Dedifferentiated amniotic fluid mesenchymal stem cell (primary cell): ENCODE measurements at regions not wholly inside any gene's neighbourhood (a gene's known extent, or its start where the extent isn't known, plus 50 kb on each side); places are given as distances from the start of the nearest gene placed in this dataset.
A peak's percentile ranks its signal among the peaks of the same experiment; 100 is the strongest.

Experiments used
- DNase-seq: peaks from one replicate; pipeline ENCODE4 v3.0.0-alpha.2; 2016; ENCODE audit errors: extremely low spot score

DNA sequence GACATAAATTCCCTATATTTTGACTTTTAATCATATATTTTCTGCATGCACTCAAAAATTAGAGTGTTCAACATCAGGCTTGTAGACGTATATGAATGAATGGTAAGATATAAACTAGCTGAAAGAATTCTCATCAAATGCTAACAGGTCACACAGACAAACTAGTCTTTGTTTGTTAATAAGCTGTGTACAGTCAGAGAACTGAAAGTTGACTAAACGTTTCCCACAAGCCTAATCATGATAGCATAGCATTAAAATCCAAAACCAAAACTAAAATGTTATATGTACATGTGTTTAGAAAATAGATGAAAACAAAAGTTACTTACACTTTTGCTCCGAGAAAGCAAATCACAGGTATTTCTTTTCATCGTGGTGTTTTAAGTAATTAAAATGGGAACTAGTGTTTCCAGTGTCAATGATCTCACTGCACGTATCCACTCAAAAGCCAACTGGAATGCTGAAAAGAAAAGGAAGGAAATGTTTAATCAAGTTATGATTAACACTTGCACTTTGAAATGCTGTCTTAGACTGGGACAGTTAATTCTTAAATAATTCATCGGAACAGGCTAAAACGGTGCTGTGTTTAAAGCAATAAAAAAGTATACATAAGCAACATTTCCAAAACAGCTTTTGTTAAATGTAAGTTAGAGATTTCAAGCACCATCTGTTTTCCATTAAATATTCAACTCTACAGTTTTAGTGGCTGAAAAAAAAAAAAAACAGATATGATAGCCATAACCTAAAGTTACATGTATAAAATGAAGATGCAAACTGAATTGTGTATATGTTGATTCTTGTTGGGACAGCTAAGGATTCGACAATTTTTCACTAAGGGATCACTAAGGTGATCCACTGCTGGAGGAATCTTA is 291.9 kb upstream of the PDE4D start:
- no peak for DNase-seq

DNA sequence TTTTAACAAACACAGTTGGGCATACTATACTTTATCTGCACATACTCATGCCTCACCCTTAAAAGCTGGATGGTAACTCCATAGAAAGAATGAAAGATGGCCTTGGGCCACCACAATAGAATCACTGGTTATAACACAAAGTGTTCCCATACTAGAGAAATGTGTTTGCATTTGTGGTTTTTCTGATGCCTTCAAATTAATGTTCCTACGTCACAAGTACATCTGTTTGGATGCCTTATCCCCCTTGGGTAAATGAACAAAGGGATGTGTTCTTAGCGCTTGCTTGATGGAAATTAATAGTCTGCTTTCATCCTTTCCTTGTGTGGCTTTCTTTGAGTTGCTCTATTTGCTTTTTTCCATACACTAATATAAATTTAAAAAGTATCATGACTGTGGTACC is 291.1 kb upstream of the PDE4D start:
- no peak for DNase-seq

DNA sequence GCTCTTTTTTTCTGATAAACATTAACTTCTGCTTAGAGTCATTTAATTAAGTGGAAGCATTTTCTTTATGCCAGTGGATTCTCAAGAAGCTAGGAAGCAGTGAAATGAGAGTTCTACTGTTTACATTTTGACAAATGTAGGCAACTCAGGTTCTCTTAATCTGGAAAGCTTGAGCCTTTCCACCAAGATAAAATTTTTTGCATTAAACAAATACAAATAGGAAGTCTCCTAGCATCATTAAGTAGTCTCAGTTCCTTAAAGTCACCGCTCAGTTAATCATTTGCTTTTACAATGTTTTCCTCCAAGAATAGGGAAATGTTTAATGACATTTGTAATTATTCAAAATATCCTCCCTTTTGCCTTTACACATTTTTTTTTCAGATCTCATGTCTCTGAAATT is 290.4 kb upstream of the PDE4D start:
- no peak for DNase-seq

DNA sequence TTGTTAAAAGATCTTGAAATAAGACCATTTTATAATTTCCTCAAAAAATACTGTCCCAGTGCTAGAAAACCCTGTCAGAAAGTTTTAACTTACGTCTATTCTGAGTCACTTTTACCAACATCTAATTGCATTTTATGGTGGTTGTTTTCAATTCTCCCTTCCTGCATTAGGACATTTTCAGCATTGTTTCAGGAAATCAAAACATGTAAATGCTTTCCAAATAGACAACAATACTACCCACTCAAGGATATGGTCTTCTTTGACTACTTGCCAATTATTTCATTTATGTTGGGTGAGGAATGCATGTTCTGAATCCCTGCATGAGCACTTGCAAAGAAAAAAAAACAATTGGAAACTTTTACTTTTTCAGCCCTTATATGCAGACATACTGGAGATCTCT is 284.6 kb upstream of the PDE4D start:
- no peak for DNase-seq

DNA sequence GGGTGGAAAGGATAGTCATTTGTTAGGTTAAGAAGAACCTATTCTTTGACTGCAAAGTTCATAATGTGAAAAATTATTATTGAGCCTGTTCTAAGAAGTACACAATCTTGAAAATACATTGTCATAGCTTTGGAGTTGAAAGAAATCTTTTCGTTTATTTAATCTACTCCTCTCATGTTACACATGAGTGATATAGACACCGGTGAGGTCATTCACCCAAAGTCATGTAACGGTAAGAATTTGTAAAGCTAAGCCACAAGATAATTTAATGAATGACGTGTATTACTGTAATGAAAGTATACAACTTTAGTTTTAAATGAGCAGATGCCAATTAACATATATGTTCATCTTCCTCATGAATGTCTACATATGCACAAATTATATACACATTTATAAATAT is 284.1 kb upstream of the PDE4D start:
- DNase-seq, result no peak

DNA sequence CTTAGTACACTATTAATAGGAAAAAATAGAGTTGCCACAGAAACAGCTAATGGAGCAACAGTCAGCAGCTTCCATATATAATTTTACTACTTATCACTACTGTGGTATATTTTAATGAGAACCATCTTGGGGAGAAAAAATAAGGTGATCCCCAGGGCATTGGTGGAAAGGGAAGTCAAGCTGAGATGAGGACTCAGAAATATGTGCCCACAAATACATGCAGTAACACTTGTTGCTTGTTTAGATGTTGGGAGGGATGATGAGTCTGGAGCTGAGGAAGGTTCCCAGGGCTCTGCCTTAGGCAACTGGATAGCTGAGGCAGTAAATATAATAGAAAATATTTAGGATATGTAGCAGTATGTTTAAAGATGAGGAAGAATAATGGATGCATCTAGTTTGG is 280.1 kb upstream of the PDE4D start:
- no peak for DNase-seq

DNA sequence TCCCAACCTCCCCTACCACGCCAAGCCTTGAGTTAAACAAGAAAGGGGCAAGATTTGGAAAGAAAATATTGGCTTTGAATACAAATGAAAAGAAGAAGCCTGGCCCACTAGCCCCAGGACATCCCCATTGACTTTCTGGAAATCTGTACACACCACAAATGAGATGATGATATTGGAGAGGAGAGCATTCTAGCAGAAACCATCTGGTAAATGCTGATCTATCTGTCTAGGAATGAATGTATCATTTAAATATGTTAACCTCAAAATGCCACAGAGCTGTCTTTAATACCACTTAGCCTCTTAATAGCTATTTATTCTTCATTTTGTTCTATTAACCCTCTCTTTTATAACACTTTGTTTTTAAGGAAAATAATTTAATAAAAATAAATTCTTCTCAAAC is 270.2 kb upstream of the PDE4D start:
- no peak for DNase-seq

DNA sequence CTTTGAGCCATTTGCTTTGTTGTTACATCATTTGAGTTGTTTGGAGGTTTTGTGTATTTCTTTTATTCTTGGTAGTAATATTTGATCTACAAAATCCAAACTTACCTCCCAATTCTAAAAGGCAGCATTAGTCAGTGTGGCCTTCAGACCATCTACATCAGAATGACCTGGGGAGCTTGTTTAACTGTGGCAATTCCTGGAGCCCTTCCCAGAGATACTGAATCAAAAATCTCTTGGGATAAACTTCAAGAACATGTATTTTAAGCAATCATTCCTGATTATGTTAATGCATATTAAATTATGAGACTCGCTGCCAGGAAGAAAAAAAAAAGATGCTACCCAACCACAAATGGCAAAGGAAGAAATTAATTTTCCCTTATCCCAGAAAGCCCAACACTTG is 268.9 kb upstream of the PDE4D start:
- no peak for DNase-seq

DNA sequence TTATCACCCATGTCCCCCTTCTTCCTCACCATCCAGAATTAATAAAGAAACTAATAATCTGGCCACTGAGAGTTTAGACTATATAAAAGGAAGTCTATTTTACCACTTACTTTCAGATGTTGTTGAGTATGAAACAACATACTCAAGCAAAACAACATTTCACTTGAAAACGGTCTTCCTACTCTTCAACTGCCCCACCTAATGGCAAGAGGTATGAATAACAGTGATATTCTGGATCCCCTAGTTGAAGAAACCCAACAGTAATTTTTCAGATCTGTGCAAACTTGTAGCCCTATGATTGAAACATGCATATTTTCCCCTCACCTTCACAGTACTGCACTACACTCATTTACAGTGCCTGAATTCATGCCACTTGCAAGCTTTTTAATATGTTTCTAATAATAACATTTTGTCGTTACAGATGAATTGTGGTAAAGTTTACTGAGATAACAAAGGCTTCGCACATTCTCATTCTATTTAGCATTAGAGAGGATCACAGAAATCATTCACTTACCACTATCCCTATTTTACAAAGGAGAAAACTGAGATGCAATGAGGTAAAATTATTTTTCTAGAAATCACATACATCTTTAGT is 267.9 kb upstream of the PDE4D start:
- peak; percentile 32 for DNase-seq

DNA sequence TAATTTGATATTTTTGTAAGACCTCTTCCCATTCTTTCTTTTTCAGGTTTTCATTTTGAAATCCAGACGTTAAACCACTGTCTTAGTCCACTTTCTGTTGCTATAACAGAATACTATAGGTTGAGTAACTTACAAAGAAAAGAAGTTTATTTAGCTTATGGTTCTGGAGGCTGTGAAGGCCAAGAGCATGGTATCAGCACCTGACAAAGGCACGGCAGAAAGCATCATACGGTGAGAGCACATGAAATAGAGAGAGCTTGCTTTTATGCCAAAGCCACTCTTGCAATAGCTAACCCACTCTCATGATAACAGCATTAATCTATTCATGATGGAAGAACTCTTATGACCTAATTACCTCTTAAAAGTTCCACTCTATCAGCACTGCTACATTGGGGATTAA is 255.6 kb upstream of the PDE4D start:
- no peak for DNase-seq

DNA sequence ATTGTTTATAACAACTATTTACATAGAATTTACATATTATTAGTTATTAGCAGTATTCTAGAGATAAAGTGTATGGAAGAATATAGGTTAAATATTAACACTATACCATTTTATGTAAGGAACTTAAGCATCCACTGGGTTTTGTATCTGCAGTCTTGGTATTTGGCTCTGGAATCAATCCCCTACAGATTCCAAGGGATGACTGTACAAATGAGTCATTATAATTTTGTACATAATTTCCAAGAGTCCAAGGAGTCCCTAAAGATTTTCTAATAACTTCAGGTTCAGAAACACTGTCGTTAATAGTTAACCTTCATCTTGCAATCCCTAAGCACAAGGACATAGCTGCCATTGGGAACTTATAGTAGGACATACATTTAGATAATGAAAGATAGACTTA is 254.8 kb upstream of the PDE4D start:
- no peak for DNase-seq

DNA sequence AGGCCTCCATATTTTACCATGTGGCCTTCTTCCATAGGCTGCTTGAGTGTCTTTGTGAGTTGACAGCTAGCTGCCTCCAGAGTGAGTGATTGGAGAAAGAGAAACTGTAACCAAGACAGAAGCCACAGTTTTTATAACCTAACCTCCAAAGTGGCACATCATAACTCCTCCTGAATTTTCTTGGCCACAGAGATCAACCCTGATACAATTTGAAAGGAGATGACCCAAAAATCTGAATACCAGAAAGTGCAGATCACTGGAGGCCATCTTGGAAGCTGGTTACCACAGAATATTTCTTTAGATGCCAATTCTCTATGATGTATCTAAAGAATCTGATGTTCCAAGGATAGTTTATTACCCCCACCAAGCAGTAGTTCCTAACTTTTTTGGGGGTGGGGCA is 254.3 kb upstream of the PDE4D start:
- no peak for DNase-seq

DNA sequence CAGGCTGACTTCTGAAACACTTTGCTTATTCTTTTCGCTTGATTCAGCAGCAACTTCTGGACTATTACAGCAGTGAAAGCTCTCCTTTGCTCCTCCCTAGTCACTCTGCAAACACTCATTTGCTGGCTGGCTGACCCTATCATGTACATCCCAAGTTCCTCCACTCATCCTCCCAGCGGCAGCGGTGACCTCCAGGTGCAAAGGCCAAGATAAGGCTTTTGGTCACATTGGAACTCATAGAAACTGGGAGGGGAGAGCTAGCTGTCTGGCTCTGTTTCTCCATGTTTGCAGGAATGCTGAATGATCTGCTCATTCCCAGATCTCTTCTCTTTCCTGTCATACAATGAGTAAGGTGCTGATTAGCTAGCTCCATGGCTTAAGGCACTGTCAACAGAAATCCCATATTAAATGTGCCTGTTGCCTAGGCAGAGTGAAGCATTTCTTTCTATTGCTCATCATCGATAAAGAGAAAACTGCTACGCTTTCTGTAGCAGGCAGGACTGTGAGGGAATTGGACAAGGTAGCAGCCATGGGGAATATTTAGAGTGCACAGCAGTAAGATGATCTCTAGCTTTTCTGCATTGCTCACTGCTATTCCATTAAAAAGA is 250.5 kb upstream of the PDE4D start:
- no peak for DNase-seq

DNA sequence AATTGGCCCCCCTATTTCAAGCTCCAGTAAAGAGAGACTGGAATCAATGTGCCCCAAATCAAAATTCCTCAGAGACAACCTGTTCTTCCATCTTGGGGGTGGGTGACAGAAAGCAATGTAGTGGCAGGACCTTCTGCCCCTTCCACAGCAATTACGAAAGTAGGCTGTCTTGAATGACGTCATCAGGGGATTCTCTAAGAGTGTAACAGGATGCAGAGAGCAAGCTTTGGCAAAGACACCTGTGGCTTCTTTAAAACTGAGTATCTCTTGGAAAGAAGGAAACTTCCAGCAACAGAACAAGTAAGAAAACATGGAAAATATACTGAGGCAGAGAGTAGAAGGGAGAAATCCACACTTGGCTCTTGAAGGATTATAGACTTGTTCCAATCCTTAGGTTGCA is 247.6 kb upstream of the PDE4D start:
- no peak for DNase-seq

DNA sequence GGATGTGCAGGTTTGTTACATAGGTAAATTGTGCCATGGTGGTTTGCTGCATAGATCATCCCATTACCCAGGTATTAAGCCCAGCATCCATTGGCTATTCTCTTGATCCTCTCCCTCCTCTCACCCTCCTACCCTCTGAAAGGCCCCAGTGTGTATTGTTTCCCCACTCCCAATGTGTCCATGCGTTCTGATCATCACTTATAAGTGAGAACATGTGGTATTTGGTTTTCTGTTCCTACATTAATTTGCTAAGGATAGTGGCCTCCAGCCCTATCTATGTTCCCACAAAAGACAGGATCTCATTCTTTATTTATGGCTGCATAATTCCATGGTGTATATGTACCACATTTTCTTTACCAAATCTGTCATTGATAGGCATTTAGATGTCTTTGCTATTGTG is 243.3 kb upstream of the PDE4D start:
- no peak for DNase-seq

DNA sequence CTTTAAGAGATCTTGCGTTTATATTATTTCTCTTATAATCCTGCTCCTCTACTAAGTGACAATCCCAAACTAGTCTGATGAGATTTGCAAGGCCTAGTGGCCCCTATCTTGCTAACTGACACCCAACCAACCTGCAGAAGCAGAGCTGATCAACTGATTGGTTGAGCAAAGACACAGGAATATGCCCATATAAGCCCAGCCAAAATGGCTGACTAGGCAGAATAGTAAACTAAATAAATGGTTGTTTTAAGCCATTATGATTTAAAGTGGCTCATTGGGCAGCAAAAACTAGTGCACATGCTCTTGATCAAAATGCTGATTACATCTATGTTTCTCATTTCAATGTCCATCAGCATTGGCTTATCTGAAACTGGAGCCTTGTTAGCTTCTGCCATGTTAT is 238.0 kb upstream of the PDE4D start:
- DNase-seq, result no peak

DNA sequence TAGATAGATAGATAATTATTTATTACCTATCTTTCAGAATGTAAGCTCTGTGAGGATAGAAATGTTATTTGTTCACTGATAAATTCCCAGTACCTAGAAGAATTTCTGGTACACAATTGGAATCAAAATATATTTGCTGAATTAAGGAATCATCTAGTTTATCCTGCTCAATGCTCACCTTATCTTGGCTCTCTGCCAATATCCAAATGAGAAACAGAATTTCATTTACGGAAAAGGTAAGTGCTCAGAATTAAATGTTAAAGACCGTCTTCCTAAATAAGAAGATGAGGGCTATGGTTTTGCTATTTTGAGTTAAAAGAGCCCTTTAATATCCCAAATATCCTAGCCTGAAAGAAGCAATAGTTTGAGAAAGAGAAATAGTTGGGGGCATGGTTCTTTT is 232.1 kb upstream of the PDE4D start:
- no peak for DNase-seq

DNA sequence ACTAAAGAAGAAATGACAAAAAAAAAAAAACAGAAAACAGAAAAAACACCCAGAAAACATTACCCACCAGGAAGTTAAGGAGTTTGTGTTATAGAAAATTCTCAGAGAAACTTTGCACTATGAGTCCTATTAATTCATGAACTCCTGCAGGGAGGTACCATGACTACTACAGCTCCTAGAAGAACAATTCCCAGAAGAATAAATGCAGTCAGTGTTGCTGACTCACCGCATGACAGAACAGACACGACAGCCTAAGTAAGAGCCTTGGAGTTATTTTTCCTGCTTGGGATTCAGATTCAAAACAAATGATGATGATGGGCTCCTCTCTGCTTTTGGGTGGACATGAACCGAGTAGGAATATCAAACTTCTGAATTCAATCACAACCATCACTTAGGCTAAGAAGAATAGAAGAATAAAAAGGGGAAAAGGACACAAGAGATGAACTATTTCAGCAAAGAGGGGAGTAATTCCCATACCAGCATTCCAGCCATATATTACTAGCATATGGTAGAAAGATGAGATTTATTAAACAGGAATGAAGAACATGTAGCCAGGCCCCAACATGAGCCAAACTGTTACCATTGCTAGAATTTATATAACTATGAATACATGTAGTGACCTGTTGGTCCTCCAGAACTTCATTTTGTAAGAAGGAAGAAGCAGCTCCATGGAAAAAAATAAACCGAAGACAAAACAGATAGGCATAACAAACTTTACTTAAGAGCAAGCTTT is 209.6 kb upstream of the PDE4D start:
- peak; percentile 75 for DNase-seq

DNA sequence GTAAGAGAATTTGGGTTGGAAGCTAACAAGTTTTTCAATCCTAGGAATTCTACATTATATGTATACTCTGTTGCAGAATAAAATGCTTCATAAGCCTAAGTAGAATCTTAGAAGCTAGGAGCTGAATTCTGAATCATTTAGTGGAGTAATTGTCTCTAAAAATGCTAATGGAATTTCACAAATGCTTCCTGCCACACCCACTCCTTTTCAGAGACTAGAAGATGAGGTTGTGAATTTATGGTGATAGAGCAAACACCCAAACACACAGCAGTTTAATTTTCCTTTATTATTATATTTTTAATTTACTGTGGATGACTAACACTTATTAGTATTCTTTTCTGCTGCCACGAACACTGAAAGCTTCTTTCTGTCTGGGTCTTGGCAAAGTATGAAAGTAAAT is 208.0 kb upstream of the PDE4D start:
- no peak for DNase-seq

DNA sequence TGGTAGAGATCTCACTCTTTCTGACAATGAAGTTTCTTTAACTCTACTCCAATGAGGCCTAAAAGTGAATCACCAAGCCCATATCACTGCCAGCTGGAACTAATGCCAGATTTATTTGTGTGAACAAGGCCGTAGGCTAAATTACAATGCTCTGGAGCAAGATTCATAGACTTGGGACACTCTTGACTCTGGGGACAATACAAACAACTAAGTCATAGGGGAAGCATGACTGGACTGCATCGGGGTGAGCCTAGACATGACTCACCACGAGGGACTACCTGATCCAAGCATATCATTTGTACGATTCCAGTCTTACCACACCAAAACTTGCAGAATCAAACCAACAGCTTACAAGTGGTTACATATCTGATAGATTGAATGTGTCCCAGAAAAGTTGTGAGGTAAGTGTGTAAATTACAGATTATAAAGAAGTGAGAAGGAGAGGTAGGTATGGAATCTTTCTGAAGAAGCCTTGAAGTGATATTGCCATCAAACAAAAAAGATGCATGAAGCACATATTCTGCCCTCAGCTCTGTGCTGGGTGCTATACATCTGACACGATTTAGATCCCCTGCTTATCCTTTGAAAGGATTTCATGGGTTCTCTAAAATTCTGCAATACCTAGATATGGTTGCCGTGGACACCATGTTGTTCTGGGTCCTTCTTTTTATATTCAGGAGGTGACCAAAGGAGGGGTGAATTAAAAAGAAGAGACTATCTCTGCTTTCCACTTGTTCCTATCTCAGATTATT is 199.3 kb upstream of the PDE4D start:
- DNase-seq, result peak; percentile 39

DNA sequence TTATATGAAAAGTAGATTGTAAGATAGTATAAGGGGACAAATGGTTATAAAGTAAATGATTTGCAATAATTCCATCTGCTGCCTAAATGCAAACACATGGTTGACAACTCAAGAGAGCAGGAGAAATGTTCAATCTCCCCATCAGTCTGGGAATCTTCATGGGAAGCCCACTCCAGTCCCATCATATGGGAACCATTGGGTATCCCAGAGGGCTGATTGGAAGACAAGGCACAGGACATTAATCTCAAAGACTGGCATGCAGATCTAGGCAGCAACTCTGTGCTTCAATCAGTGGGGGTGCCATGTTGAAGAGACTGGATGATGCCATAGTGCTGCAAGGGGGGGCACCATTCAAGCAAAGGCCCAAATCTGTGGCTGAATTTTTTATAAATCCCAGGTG is 193.1 kb upstream of the PDE4D start:
- no peak for DNase-seq

DNA sequence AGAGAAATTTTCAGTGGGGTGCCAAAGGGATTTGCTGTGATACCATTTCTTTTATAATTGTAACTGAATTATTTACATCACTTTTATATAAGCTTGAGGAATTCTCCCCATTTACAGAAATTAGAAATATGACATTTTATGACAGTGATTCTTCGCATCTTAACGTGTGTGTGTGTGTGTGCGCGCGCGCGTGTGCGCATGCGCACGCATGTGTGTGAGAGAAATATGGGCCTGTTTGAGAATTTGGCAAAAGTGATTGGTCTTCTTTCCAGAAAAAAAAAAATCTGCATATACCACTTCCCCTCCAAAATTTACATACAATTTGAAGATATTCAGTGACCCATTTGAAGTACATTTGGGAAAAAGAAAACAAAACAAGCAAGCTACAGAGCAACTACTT is 190.7 kb upstream of the PDE4D start:
- DNase-seq, result no peak
